Keratinocyte (primary cell): ENCODE measurements at regions not wholly inside any gene's neighbourhood (a gene's known extent, or its start where the extent isn't known, plus 50 kb on each side); places are given as distances from the start of the nearest gene placed in this dataset.

Source experiments
- DNase-seq: peaks from one replicate; pipeline ENCODE4 v3.0.0-alpha.2; 2011; ENCODE audit warnings: low read depth, missing footprints, low spot score
- FAIRE-seq: peaks from 2 replicates; lab custom pipeline; 2011; peaks lifted over from hg19 to GRCh38; lab: Jason Lieb, UNC
- H2AFZ ChIP-seq: 2 replicates; pipeline ENCODE4 v1.6.0; 2012; ENCODE audit warnings: low read length, control low read depth, inconsistent platforms; ENCODE audit not compliant: control insufficient read depth
- H3K27ac ChIP-seq: 2 replicates; pipeline ENCODE4 v1.5.1; 2011; ENCODE audit warnings: low read length; ENCODE audit not compliant: control insufficient read depth, insufficient read depth
- H3K27me3 ChIP-seq: 3 replicates; pipeline ENCODE4 v1.6.0; 2011; ENCODE audit warnings: low read length; ENCODE audit not compliant: control insufficient read depth, insufficient read depth; ENCODE audit errors: extremely low read depth
- H3K36me3 ChIP-seq, 2 experiments: 2 replicates in 1 of 2; 3 replicates in 1 of 2; pipeline ENCODE4 v1.5.1; 2011; ENCODE audit warnings: low read length in 2 of 2, mild to moderate bottlenecking in 1 of 2; ENCODE audit not compliant: control insufficient read depth in 2 of 2, insufficient read depth in 2 of 2; ENCODE audit errors: extremely low read depth in 1 of 2
- H3K4me1 ChIP-seq: 3 replicates; pipeline ENCODE4 v1.5.1; 2011; ENCODE audit warnings: low read length; ENCODE audit not compliant: control insufficient read depth, insufficient read depth; ENCODE audit errors: extremely low read depth
- H3K4me2 ChIP-seq: 3 replicates; pipeline ENCODE4 v1.6.0; 2011; ENCODE audit warnings: low read depth, low read length; ENCODE audit not compliant: control insufficient read depth, insufficient read depth; ENCODE audit errors: extremely low read depth
- H3K4me3 ChIP-seq, 3 experiments: fragments of 200-600 bp in 1 of 3; sonication (generic) in 1 of 3; 2 replicates in 2 of 3; 3 replicates in 1 of 3; pipeline ENCODE4 v1.5.1; 2011 to 2016; ENCODE audit warnings: low read length in 3 of 3, mild to moderate bottlenecking in 3 of 3, control low read depth in 2 of 3, inconsistent platforms in 1 of 3, low read depth in 1 of 3, mixed read lengths in 1 of 3, mixed run types in 1 of 3, moderate library complexity in 1 of 3; ENCODE audit not compliant: control insufficient read depth in 2 of 3, insufficient read depth in 2 of 3; ENCODE audit errors: extremely low read depth in 1 of 3
- H3K79me2 ChIP-seq: 2 replicates; pipeline ENCODE4 v1.6.0; 2012; ENCODE audit warnings: low read length; ENCODE audit not compliant: control insufficient read depth, insufficient read depth
- H3K9ac ChIP-seq: 3 replicates; pipeline ENCODE4 v1.6.0; 2011; ENCODE audit warnings: low read length; ENCODE audit not compliant: control insufficient read depth, insufficient read depth; ENCODE audit errors: extremely low read depth
- H3K9me1 ChIP-seq: 3 replicates; pipeline ENCODE4 v1.6.0; 2011; ENCODE audit warnings: low read length; ENCODE audit not compliant: control insufficient read depth, insufficient read depth; ENCODE audit errors: extremely low read depth
- H3K9me3 ChIP-seq: 2 replicates; pipeline ENCODE4 v1.5.1; 2012; ENCODE audit warnings: low read depth, low read length; ENCODE audit not compliant: control insufficient read depth
- H4K20me1 ChIP-seq: 3 replicates; pipeline ENCODE4 v1.6.0; 2011; ENCODE audit warnings: low read length; ENCODE audit not compliant: control insufficient read depth, insufficient read depth; ENCODE audit errors: extremely low read depth
- CTCF ChIP-seq, 3 experiments: IDR thresholded peaks in 1 of 3; conservative IDR thresholded peaks in 1 of 3; optimal IDR thresholded peaks in 1 of 3; 2 replicates in 2 of 3; 3 replicates in 1 of 3; pipeline versions ENCODE3 to v1.5.1; 2011; ENCODE audit warnings: low read length in 3 of 3, mild to moderate bottlenecking in 3 of 3, moderate library complexity in 2 of 3, control low read depth in 1 of 3, inconsistent platforms in 1 of 3; ENCODE audit not compliant: insufficient read depth in 2 of 3; ENCODE audit errors: extremely low read depth in 1 of 3
- EZH2 ChIP-seq: IDR thresholded peaks from one replicate; pipeline ENCODE4 v1.6.1; 2012; ENCODE audit warnings: inconsistent platforms, mild to moderate bottlenecking, low read length, moderate library complexity
- dilution Hi-C: fragments of 300-500 bp; cut with MboI; formaldehyde crosslinking; loops from one replicate; pipeline ENCODE4 v1.7.0; 2020; ENCODE audit warnings: low sequenced_read_pairs; ENCODE audit not compliant: extremely low pct_ligation_motif_present

- Histone ChIP-seq H3K4me2 (no peak overlapping the region), H3K27ac (no peak overlapping the region), H2AFZ (no peak overlapping the region), H3K9me3 (no peaks in the 10 kb centered on the region), H3K79me2 (no peaks in the 10 kb centered on the region), H3K9me1 (no peaks in the 10 kb centered on the region), H3K4me3 (no peak overlapping the region), H3K4me1 (peaks cover 6% of the 10 kb centered on the region), H3K27me3 (no peaks in the 10 kb centered on the region), H3K9ac (no peak overlapping the region), H3K36me3 (no peaks in the 10 kb centered on the region), H4K20me1 (no peaks in the 10 kb centered on the region)
- DNase-seq (no peak), FAIRE-seq (no peak)
- dilution Hi-C loops = no loop called here
- TF ChIP-seq EZH2 (no peak), CTCF (optimal IDR thresholded peaks at IDR 0.05 in 1 of 3, IDR thresholded peaks at IDR 0.05 in 1 of 3, conservative IDR thresholded peaks at IDR 0.05 in 1 of 3; ENCODE audit: extremely low read depth in 1 of 3, insufficient read depth in 2 of 3, low read length in 3 of 3) (no peak)
These were observed 92.1 kb downstream of the SLC4A3 start for GRCh38 chr2:219719521-219719920.

GRCh38 chr2:219720956-219721355, 93.5 kb downstream of the SLC4A3 start:
- H3K27ac ChIP-seq = no peak overlapping the region
- TF ChIP-seq CTCF (optimal IDR thresholded peaks at IDR 0.05 in 1 of 3, IDR thresholded peaks at IDR 0.05 in 1 of 3, conservative IDR thresholded peaks at IDR 0.05 in 1 of 3; ENCODE audit: extremely low read depth in 1 of 3, insufficient read depth in 2 of 3, low read length in 3 of 3) = no peak
- no peak for TF ChIP-seq EZH2
- no peaks in the 10 kb centered on the region for H4K20me1 ChIP-seq
- no peak overlapping the region for H3K4me2 ChIP-seq
- DNase-seq (no peak), FAIRE-seq (no peak)
- H3K4me1 ChIP-seq = peaks cover 6% of the 10 kb centered on the region
- H3K4me3 ChIP-seq = no peak overlapping the region
- dilution Hi-C loops = no loop called here
- no peaks in the 10 kb centered on the region for H3K9me3 ChIP-seq
- no peaks in the 10 kb centered on the region for H3K36me3 ChIP-seq
- H3K79me2 ChIP-seq = no peaks in the 10 kb centered on the region
- H3K27me3 ChIP-seq = no peaks in the 10 kb centered on the region
- no peak overlapping the region for H3K9ac ChIP-seq
- H2AFZ ChIP-seq = no peak overlapping the region
- H3K9me1 ChIP-seq = no peaks in the 10 kb centered on the region
